ENCODE measurements at regions not wholly inside any gene's neighbourhood (a gene's known extent, or its start where the extent isn't known, plus 50 kb on each side); places are given as distances from the start of the nearest gene placed in this dataset.

DNA sequence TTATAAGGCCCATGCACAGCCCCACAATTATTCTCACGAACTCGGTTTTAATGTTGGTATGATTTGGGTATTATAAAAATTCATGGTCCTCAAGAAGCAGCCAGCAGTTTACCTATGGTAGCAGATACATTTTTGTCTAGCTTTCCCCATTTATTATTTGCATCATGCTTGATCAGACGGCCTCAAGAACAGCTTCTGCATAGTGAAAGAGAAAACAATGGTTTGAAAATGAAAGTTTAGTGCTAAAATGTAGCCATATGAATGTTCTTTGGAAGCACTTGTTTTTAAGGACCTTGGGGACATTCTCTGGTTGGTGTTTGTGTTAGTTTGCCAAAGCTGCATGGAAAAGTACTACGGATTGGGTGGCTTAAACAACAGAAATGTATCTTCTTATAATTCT lies 72.4 kb upstream of the CPHXL start:
- TF ChIP-seq, protein P1, sequence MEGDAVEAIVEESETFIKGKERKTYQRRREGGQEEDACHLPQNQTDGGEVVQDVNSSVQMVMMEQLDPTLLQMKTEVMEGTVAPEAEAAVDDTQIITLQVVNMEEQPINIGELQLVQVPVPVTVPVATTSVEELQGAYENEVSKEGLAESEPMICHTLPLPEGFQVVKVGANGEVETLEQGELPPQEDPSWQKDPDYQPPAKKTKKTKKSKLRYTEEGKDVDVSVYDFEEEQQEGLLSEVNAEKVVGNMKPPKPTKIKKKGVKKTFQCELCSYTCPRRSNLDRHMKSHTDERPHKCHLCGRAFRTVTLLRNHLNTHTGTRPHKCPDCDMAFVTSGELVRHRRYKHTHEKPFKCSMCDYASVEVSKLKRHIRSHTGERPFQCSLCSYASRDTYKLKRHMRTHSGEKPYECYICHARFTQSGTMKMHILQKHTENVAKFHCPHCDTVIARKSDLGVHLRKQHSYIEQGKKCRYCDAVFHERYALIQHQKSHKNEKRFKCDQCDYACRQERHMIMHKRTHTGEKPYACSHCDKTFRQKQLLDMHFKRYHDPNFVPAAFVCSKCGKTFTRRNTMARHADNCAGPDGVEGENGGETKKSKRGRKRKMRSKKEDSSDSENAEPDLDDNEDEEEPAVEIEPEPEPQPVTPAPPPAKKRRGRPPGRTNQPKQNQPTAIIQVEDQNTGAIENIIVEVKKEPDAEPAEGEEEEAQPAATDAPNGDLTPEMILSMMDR (IDR thresholded peaks at IDR 0.05; ENCODE audit: low read depth, low read length, missing control alignments), result no peak
- no peak for DNase-seq (ENCODE audit: low read depth)
- no peak overlapping the region for H3K4me3 ChIP-seq (ENCODE audit: low read depth, low read length)

DNA sequence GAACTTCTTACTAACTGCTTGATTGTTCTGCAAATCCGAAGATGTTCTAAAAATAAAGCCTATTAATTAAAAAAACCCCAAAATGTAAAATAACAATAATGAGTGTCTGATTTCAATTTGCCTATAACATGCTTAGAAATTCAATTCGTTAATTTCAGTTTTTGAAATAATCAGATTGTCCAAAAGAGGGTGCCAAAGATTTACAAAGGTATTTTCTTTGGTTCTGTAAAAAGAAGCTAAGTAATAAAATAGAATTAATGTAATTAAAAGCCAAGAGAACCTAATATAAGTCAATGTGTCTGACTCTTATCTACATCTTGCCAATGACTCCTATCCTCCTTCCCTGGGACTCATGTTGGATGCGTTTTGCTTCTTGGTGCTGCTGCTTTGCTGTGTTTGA lies 75.0 kb upstream of the CPHXL start:
- TF ChIP-seq, protein P1 (IDR thresholded peaks at IDR 0.05; ENCODE audit: low read depth, low read length, missing control alignments), result no peak
- no peak for DNase-seq (ENCODE audit: low read depth)
- H3K4me3 ChIP-seq (ENCODE audit: low read depth, low read length), result no peak overlapping the region

DNA sequence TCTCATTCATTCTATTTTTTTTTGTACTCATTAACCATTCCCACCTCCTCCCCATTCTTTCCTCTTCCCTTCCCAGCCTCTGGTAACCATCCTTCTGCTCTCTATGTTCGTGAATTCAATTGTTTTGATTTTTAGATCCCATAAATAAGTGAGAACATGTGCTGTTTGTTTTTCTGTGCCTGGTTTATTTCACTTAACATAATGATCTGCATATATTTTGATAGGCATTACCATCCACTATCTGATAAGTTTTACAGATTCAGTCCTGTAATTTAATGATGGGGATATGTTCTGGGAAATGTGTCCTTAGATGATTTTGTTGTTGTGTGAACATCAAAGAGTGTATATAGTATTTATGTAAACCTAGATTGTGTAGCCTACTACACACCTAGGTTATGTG lies 77.5 kb upstream of the CPHXL start:
- TF ChIP-seq, protein P1 (IDR thresholded peaks at IDR 0.05; ENCODE audit: low read depth, low read length, missing control alignments), result no peak

DNA sequence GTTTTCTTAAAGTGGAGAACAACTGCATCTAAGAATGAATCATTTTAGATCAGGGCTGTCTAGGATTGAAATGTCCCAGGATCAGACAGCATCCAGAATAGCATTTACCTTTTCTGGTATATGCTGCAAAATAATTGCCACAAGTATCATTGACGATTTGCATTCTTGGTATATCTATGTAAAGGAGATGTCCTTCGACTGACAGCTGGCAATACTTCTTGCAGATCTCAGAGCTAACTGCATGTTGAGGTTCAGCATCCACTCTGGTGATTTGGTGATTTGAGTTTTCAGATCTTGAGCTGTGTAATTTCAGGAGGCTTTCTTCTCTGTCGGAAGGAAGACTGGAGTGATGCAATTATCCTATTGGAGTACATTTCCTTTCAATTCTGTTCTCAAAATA lies 78.1 kb upstream of the CPHXL start:
- TF ChIP-seq, protein P1 (IDR thresholded peaks at IDR 0.05; ENCODE audit: low read depth, low read length, missing control alignments), result no peak
- H3K4me3 ChIP-seq (ENCODE audit: low read depth, low read length), result no peak overlapping the region
- no peak for DNase-seq (ENCODE audit: low read depth)

More for the DNA sequence above, 77.5 kb upstream of the CPHXL start:
- no peak overlapping the region for H3K4me3 ChIP-seq (ENCODE audit: low read depth, low read length)
- no peak for DNase-seq (ENCODE audit: low read depth)

DNA sequence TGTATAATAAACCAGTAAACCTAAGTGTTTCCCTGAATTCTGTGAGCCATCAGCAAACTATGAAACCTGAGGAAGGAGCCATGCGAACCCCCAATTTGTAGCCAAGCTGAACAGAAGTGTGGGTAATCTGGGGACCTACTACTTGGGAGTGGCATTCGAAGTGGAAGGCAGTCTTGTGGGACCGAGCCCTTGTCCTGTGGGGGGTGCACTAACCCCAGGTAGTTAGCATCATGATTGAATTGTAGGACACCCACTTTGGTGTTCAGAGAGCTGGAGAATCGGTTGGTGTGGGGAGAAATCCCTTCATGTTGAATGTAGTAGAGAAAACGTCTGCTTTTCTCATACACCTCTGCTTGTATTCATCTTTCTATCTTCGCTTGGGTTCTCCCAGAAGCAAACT lies 79.7 kb upstream of the CPHXL start:
- DNase-seq (ENCODE audit: low read depth), result no peak
- no peak overlapping the region for H3K4me3 ChIP-seq (ENCODE audit: low read depth, low read length)
- TF ChIP-seq, protein P1 (IDR thresholded peaks at IDR 0.05; ENCODE audit: low read depth, low read length, missing control alignments), result no peak

DNA sequence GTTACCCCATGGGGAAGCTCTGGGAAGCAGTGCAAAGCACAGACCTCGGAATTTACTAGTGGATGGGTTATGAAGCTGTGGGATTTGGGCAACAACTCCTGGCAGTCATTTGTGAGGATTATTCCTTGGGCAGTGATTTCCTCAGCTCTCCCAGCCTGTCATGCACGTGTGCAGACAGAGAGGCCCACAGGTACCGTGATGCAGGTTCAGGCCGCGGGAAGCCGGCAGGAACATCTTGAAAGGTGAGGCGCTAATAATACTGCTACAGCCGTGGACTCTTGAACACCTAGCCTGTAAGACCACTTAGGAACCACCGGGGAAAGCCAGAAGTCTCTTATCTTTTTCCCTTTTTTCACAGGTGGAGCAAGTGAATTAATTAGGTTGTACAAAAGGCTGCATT lies 80.2 kb upstream of the CPHXL start:
- no peak overlapping the region for H3K4me3 ChIP-seq (ENCODE audit: low read depth, low read length)
- no peak for DNase-seq (ENCODE audit: low read depth)
- TF ChIP-seq, protein P1 (IDR thresholded peaks at IDR 0.05; ENCODE audit: low read depth, low read length, missing control alignments), result no peak

DNA sequence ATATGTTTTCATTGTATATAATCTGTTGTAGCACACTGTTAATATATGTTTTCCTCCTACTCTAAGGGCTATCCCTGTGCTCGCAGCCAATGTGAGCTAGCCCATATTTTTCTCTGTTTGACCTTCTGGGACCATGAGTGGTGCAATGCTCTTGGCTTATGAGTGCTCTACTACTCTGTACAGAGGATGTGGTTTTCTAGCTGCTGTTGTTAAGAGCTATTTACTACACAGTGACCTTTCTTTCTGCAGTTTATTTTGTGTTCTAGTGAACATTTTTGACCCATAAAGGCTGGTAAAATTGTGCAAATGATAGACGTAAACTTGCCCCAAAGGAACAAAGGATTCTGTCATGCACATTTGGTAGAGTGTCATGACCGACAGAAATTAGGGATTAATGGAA lies 84.1 kb upstream of the CPHXL start:
- no peak for DNase-seq (ENCODE audit: low read depth)
- TF ChIP-seq, protein P1 (IDR thresholded peaks at IDR 0.05; ENCODE audit: low read depth, low read length, missing control alignments), result no peak

More for the DNA sequence above, 84.1 kb upstream of the CPHXL start:
- no peak overlapping the region for H3K4me3 ChIP-seq (ENCODE audit: low read depth, low read length)

All from GM12864 (cell line).